Hepatocyte (in vitro differentiated cells): ENCODE measurements at regions not wholly inside any gene's neighbourhood (a gene's known extent, or its start where the extent isn't known, plus 50 kb on each side); places are given as distances from the start of the nearest gene placed in this dataset.
A peak's percentile ranks its signal among the peaks of the same experiment; 100 is the strongest.

Experiments
- DNase-seq: peaks from one replicate; pipeline ENCODE4 v3.0.0-alpha.2; 2016; ENCODE audit warnings: low spot score
- H2AFZ ChIP-seq: fragments of 200-600 bp; sonication (generic); 2 replicates; pipeline ENCODE4 v1.6.0; 2016; ENCODE audit warnings: antibody characterized with exemption, mild to moderate bottlenecking
- H3K27ac ChIP-seq: fragments of 200-600 bp; sonication (generic); 2 replicates; pipeline ENCODE4 v1.5.1; 2016; ENCODE audit warnings: mild to moderate bottlenecking
- H3K27me3 ChIP-seq: fragments of 200-600 bp; sonication (generic); 2 replicates; pipeline ENCODE4 v1.6.1; 2016
- H3K36me3 ChIP-seq: fragments of 200-600 bp; sonication (generic); replicated peaks from 2 replicates; pipeline ENCODE4 v1.5.1; 2016; ENCODE audit warnings: low read depth; ENCODE audit not compliant: insufficient read depth
- H3K4me1 ChIP-seq: fragments of 200-600 bp; sonication (generic); 2 replicates; pipeline ENCODE4 v1.5.1; 2016; ENCODE audit warnings: mild to moderate bottlenecking, moderate library complexity; ENCODE audit not compliant: insufficient read depth
- H3K4me2 ChIP-seq: fragments of 200-600 bp; sonication (generic); 2 replicates; pipeline ENCODE4 v1.6.0; 2016
- H3K4me3 ChIP-seq: fragments of 200-600 bp; sonication (generic); 2 replicates; pipeline ENCODE4 v1.5.1; 2016; ENCODE audit warnings: mild to moderate bottlenecking
- H3K79me2 ChIP-seq: fragments of 200-600 bp; sonication (generic); 2 replicates; pipeline ENCODE4 v1.6.0; 2017; ENCODE audit warnings: mild to moderate bottlenecking
- H3K9me2 ChIP-seq: fragments of 200-600 bp; sonication (generic); replicated peaks from 2 replicates; pipeline ENCODE4 v1.6.0; 2017; ENCODE audit warnings: mild to moderate bottlenecking; ENCODE audit not compliant: insufficient read depth
- H3K9me3 ChIP-seq: fragments of 200-600 bp; sonication (generic); 2 replicates; pipeline ENCODE4 v1.5.1; 2016; ENCODE audit warnings: low read depth, mild to moderate bottlenecking
- H4K20me1 ChIP-seq: fragments of 200-600 bp; sonication (generic); 2 replicates; pipeline ENCODE4 v1.6.0; 2016; ENCODE audit warnings: mild to moderate bottlenecking; ENCODE audit not compliant: insufficient read depth, poor library complexity, severe bottlenecking
- CTCF ChIP-seq: fragments of 200-600 bp; sonication (generic); IDR thresholded peaks from 2 replicates; pipeline ENCODE4 v1.5.1; 2016; ENCODE audit warnings: antibody characterized with exemption, mild to moderate bottlenecking; ENCODE audit not compliant: poor library complexity
- EZH2 ChIP-seq: fragments of 200-600 bp; sonication (generic); IDR thresholded peaks from 2 replicates; pipeline ENCODE4 v1.6.1; 2016; ENCODE audit warnings: antibody characterized with exemption, mild to moderate bottlenecking, borderline replicate concordance
- EZH2phosphoT487 ChIP-seq: fragments of 200-600 bp; sonication (generic); IDR thresholded peaks from one replicate; pipeline ENCODE4 v1.6.1; 2018; ENCODE audit warnings: antibody characterized with exemption, mild to moderate bottlenecking, low read depth, moderate library complexity; ENCODE audit not compliant: unreplicated experiment, severe bottlenecking
- WGBS: methylation state at CpG from one replicate; pipeline ENCODE4 v1.1.6; 2016; ENCODE audit warnings: low lambda C conversion rate; ENCODE audit errors: missing lambda C conversion rate; 5-methylcytosine and 5-hydroxymethylcytosine counted together

GRCh38 chr12:103105971-103106597, 148.6 kb downstream of the ASCL1 start:
- Histone ChIP-seq H3K27me3 (no peaks in the 10 kb centered on the region), H3K27ac (no peak overlapping the region), H3K79me2 (no peaks in the 10 kb centered on the region), H3K4me2 (no peak overlapping the region), H3K4me1 (no peaks in the 10 kb centered on the region), H3K36me3 (no peaks in the 10 kb centered on the region), H2AFZ (no peak overlapping the region), H3K9me3 (no peaks in the 10 kb centered on the region), H3K9me2 (no peaks in the 10 kb centered on the region), H4K20me1 (no peaks in the 10 kb centered on the region), H3K4me3 (no peak overlapping the region)
- TF ChIP-seq CTCF: no peak
- no peak for TF ChIP-seq EZH2phosphoT487
- TF ChIP-seq EZH2: no peak
- WGBS: 92% methylated on average over 2 of the region's 2 CpGs
- DNase-seq: no peak

- H3K4me2 ChIP-seq: no peak overlapping the region
- no peaks in the 10 kb centered on the region for H3K79me2 ChIP-seq
- H3K4me3 ChIP-seq: no peak overlapping the region
- H3K36me3 ChIP-seq: no peaks in the 10 kb centered on the region
- 87% methylated on average over 3 of the region's 3 CpGs for WGBS
- H3K9me2 ChIP-seq: no peaks in the 10 kb centered on the region
- no peak for DNase-seq
- H2AFZ ChIP-seq: no peak overlapping the region
- no peak for TF ChIP-seq EZH2
- no peak for TF ChIP-seq CTCF
- no peak for TF ChIP-seq EZH2phosphoT487
- no peaks in the 10 kb centered on the region for H3K9me3 ChIP-seq
- H3K4me1 ChIP-seq: peaks cover 6% of the 10 kb centered on the region
- no peaks in the 10 kb centered on the region for H3K27me3 ChIP-seq
- no peaks in the 10 kb centered on the region for H4K20me1 ChIP-seq
- no peak overlapping the region for H3K27ac ChIP-seq
Measured at GRCh38 chr12:103109861-103110260, 152.4 kb downstream of the ASCL1 start.

GRCh38 chr12:103114296-103115055, 157.0 kb downstream of the ASCL1 start:
- H3K27ac ChIP-seq: peak overlapping the region; percentile 74
- H3K79me2 ChIP-seq: no peaks in the 10 kb centered on the region
- H3K4me2 ChIP-seq: no peak overlapping the region
- H3K27me3 ChIP-seq: no peaks in the 10 kb centered on the region
- no peak overlapping the region for H2AFZ ChIP-seq
- peak; percentile 72 for DNase-seq
- no peaks in the 10 kb centered on the region for H3K36me3 ChIP-seq
- H4K20me1 ChIP-seq: no peaks in the 10 kb centered on the region
- H3K4me3 ChIP-seq: no peak overlapping the region
- H3K9me2 ChIP-seq: no peaks in the 10 kb centered on the region
- peaks cover 6% of the 10 kb centered on the region for H3K4me1 ChIP-seq
- TF ChIP-seq EZH2: no peak
- H3K9me3 ChIP-seq: no peaks in the 10 kb centered on the region
- 83% methylated on average over 5 of the region's 5 CpGs for WGBS

GRCh38 chr12:103128862-103129501, 171.5 kb downstream of the ASCL1 start:
- H3K4me1 ChIP-seq: no peaks in the 10 kb centered on the region
- no peaks in the 10 kb centered on the region for H3K9me3 ChIP-seq
- H3K4me3 ChIP-seq: no peak overlapping the region
- no peak overlapping the region for H2AFZ ChIP-seq
- H3K79me2 ChIP-seq: no peaks in the 10 kb centered on the region
- H3K27me3 ChIP-seq: no peaks in the 10 kb centered on the region
- H3K4me2 ChIP-seq: no peak overlapping the region
- no peaks in the 10 kb centered on the region for H3K9me2 ChIP-seq
- no peaks in the 10 kb centered on the region for H4K20me1 ChIP-seq
- WGBS: 78% methylated on average over 3 of the region's 3 CpGs
- H3K36me3 ChIP-seq: no peaks in the 10 kb centered on the region
- TF ChIP-seq EZH2phosphoT487 (no peak), CTCF (no peak), EZH2 (no peak)
- peak; percentile 44 for DNase-seq
- peak overlapping the region; percentile 75 for H3K27ac ChIP-seq
